Activated T-helper 2 cell treated with anti-CD3 and anti-CD28 coated beads, Interferon-gamma antibody, Interleukin-2, Interleukin-4, amounts not matched to agents 10 μg/mL and 5 μg/mL and 100 μg/mL, durations not matched to agents 14 hours and 24 hours and 36 hours (primary cell): ENCODE measurements at regions not wholly inside any gene's neighbourhood (a gene's known extent, or its start where the extent isn't known, plus 50 kb on each side); places are given as distances from the start of the nearest gene placed in this dataset.

Experiments
- DNase-seq: peaks from one replicate; pipeline ENCODE4 v3.0.0; 2021; ENCODE audit warnings: low spot score
- H3K27ac Mint-ChIP-seq: one replicate; pipeline ENCODE4 v1.8.0; 2021; ENCODE audit warnings: mixed read lengths
- H3K27me3 Mint-ChIP-seq: one replicate; pipeline ENCODE4 v1.8.0; 2021; ENCODE audit warnings: low read depth, mixed read lengths
- H3K36me3 Mint-ChIP-seq: one replicate; pipeline ENCODE4 v1.8.0; 2021; ENCODE audit warnings: low read depth, mixed read lengths
- H3K4me1 Mint-ChIP-seq: one replicate; pipeline ENCODE4 v1.8.0; 2021; ENCODE audit warnings: low read depth, mixed read lengths
- H3K4me3 Mint-ChIP-seq: one replicate; pipeline ENCODE4 v1.8.0; 2021; ENCODE audit warnings: low read depth, mild to moderate bottlenecking, moderate library complexity, mixed read lengths
- H3K9me3 Mint-ChIP-seq: one replicate; pipeline ENCODE4 v1.8.0; 2021; ENCODE audit warnings: mixed read lengths
- intact Hi-C: fragments of 100-400 bp; cut with micrococcal nuclease; formaldehyde crosslinking; loops from one replicate; pipeline ENCODE4 v1.15.1; 2023

DNA sequence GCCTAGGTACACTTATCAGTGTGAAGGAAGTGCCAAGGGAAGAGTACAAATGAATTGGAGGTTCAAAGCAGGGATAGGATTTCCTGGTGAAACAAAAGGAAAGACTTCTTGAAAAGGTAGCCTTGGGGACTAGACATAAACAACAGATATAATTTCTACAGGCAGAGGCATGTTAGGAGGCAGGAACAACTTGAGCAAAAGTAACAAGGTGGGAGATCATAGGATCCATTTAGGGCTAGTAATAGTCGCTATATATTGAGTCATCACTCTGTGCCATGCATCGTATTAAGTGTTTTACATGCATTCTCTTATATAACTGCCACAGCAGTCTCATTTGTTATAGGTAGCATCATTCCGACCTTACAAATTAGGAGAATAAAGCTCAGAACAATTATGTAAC is 98.3 kb upstream of the EOLA2 start:
- no peaks in the 10 kb centered on the region for H3K4me1 Mint-ChIP-seq
- H3K27me3 Mint-ChIP-seq = peaks cover 4% of the 10 kb centered on the region
- H3K9me3 Mint-ChIP-seq = peaks cover 8% of the 10 kb centered on the region
- intact Hi-C loops = no loop called here
- DNase-seq = no peak
- no peaks in the 10 kb centered on the region for H3K36me3 Mint-ChIP-seq
- H3K4me3 Mint-ChIP-seq = no peak overlapping the region
- H3K27ac Mint-ChIP-seq = no peak overlapping the region

DNA sequence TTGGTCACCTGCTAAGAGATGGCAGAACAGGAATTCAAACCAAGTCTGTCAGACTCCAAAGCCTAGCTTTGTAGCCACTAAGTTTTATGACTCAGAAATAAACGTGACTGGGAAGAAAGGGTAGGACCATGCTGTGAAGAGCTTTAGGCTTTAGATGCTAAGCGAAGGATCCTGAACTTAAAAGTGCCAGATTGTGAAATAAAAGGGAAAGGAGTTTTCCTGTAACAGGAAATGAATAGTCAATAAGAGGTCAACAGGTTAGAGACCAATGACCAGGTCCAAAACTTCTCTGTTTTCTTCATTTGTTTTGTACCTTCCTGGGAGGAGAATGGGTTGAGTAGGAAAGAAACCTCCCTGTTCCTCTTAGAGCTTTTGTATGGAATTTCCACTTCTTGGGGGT is 98.8 kb upstream of the EOLA2 start:
- Mint-ChIP-seq H3K4me3 (no peak overlapping the region), H3K4me1 (no peaks in the 10 kb centered on the region), H3K9me3 (peaks cover 8% of the 10 kb centered on the region), H3K36me3 (no peaks in the 10 kb centered on the region), H3K27ac (no peak overlapping the region), H3K27me3 (peaks cover 4% of the 10 kb centered on the region)
- no peak for DNase-seq
- intact Hi-C loops = no loop called here

DNA sequence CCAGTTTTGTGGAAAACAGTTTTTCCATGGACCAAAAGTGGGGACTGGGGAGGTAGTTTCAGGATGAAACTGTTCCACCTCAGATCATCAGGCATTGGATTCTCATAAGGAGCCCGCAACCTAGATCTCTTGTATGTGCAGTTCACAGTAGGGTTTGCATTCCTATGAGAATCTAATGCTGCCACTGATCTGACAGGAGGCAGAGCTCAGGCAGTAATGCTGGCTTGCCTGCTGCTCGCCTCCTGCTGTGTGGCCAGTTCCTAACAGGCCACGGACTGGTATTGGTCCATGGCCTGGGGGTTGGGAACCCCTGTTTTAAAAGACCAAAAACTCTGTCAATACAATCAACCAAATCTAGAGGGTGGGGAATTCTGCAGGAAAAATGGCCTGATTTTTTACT is 100.0 kb upstream of the EOLA2 start:
- DNase-seq = no peak
- no peaks in the 10 kb centered on the region for H3K36me3 Mint-ChIP-seq
- intact Hi-C loops = no loop called here
- H3K27ac Mint-ChIP-seq = no peak overlapping the region
- H3K27me3 Mint-ChIP-seq = peaks cover 7% of the 10 kb centered on the region
- no peak overlapping the region for H3K4me3 Mint-ChIP-seq
- peaks cover 8% of the 10 kb centered on the region for H3K9me3 Mint-ChIP-seq
- no peaks in the 10 kb centered on the region for H3K4me1 Mint-ChIP-seq

GRCh38 chrX:150038986-150039599 is 100.8 kb upstream of the EOLA2 start:
- intact Hi-C loops = no loop called here
- H3K4me1 Mint-ChIP-seq = no peaks in the 10 kb centered on the region

GRCh38 chrX:150041208-150041607 is 102.9 kb upstream of the EOLA2 start:
- intact Hi-C loops = no loop called here
- H3K9me3 Mint-ChIP-seq = no peaks in the 10 kb centered on the region
- no peaks in the 10 kb centered on the region for H3K4me1 Mint-ChIP-seq

More at GRCh38 chrX:150038986-150039599, 100.8 kb upstream of the EOLA2 start:
- Mint-ChIP-seq H3K9me3 (peaks cover 7% of the 10 kb centered on the region), H3K27ac (no peak overlapping the region), H3K4me3 (no peak overlapping the region), H3K27me3 (peaks cover 7% of the 10 kb centered on the region), H3K36me3 (no peaks in the 10 kb centered on the region)
- no peak for DNase-seq

GRCh38 chrX:150044556-150044955 is 106.3 kb upstream of the EOLA2 start:
- no peak for DNase-seq
- H3K9me3 Mint-ChIP-seq = no peaks in the 10 kb centered on the region
- intact Hi-C loops = no loop called here
- H3K4me1 Mint-ChIP-seq = no peaks in the 10 kb centered on the region
- H3K4me3 Mint-ChIP-seq = no peak overlapping the region
- H3K27me3 Mint-ChIP-seq = peaks cover 16% of the 10 kb centered on the region
- no peaks in the 10 kb centered on the region for H3K36me3 Mint-ChIP-seq
- H3K27ac Mint-ChIP-seq = no peak overlapping the region

More at GRCh38 chrX:150041208-150041607, 102.9 kb upstream of the EOLA2 start:
- no peaks in the 10 kb centered on the region for H3K36me3 Mint-ChIP-seq
- H3K27me3 Mint-ChIP-seq = peaks cover 14% of the 10 kb centered on the region
- no peak for DNase-seq
- no peak overlapping the region for H3K27ac Mint-ChIP-seq
- H3K4me3 Mint-ChIP-seq = no peak overlapping the region

- H3K27ac Mint-ChIP-seq = no peak overlapping the region
- H3K9me3 Mint-ChIP-seq = no peaks in the 10 kb centered on the region
- intact Hi-C loops = no loop called here
- no peak for DNase-seq
- H3K4me1 Mint-ChIP-seq = no peaks in the 10 kb centered on the region
- H3K36me3 Mint-ChIP-seq = no peaks in the 10 kb centered on the region
- peaks cover 10% of the 10 kb centered on the region for H3K27me3 Mint-ChIP-seq
- H3K4me3 Mint-ChIP-seq = no peak overlapping the region
These were observed 109.5 kb upstream of the EOLA2 start for GRCh38 chrX:150047818-150048217.

DNA sequence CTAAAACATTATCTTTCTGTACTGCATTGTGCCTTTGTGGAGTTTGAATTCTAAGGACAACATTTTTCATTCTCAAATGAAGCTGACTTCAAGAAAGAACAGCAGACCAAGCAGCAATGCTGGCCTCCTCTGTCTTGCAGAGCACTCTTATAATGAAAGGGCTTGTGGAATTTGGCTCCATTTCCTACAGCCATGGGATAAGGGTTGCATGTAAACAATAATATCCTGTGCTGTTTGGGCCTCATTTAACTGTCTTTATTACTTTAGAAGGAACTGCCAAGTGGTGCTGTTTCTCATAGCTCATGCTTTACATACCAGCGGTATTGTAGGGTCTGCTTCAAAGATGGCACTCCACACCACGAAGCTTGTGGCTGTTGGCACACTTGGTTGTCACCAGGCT is 111.4 kb upstream of the EOLA2 start:
- Mint-ChIP-seq H3K4me3 (no peak overlapping the region), H3K9me3 (no peaks in the 10 kb centered on the region), H3K27me3 (peaks cover 10% of the 10 kb centered on the region), H3K36me3 (no peaks in the 10 kb centered on the region), H3K27ac (no peak overlapping the region), H3K4me1 (no peaks in the 10 kb centered on the region)
- intact Hi-C loops = no loop called here
- DNase-seq = no peak

GRCh38 chrX:150050387-150050786 is 112.1 kb upstream of the EOLA2 start:
- H3K27ac Mint-ChIP-seq = no peak overlapping the region
- peaks cover 7% of the 10 kb centered on the region for H3K27me3 Mint-ChIP-seq
- no peaks in the 10 kb centered on the region for H3K9me3 Mint-ChIP-seq
- H3K4me1 Mint-ChIP-seq = no peaks in the 10 kb centered on the region
- intact Hi-C loops = no loop called here
- DNase-seq = no peak
- H3K36me3 Mint-ChIP-seq = no peaks in the 10 kb centered on the region
- no peak overlapping the region for H3K4me3 Mint-ChIP-seq

DNA sequence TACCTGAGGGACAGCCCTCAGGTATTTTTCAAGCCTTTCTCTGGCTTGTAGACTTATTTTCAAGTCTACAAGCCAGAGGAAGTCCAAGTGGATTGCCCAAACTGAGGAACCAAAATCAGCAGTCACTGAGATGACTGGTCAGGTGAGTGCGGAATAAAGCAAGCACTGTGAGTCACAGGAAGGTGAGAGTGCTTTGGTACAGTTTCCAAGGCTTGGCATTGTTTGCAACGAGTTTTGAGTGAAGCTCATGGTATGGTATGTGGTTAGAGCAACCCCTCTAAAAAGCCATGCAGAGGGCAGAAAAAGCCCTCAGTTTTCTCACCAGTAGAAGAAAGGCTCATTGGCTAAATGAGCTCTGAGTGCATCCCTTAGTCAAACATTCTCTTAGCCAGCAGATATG is 112.8 kb upstream of the EOLA2 start:
- H3K36me3 Mint-ChIP-seq = no peaks in the 10 kb centered on the region
- no peak for DNase-seq
- no peak overlapping the region for H3K4me3 Mint-ChIP-seq
- peaks cover 5% of the 10 kb centered on the region for H3K27me3 Mint-ChIP-seq
- H3K27ac Mint-ChIP-seq = no peak overlapping the region
- no peaks in the 10 kb centered on the region for H3K4me1 Mint-ChIP-seq
- intact Hi-C loops = no loop called here
- H3K9me3 Mint-ChIP-seq = no peaks in the 10 kb centered on the region

DNA sequence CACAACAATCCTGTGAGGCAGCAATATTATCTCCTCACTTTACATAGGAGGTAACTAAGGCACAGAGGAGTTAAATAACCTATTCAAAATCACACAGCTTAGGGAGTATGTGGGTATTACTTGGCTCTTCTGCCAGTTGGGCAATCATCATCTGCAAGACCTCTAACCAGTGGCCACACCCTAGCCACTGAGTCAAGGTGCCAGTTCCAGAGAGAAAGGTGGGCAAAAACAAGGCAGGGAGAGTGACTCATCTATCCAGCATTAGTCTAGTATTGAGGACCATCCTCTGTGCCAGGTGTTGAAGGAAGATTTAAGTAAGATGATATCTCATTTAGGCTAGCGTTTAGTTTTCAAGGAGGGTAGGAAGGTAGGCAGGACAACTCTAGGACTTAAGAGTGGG is 113.9 kb upstream of the EOLA2 start:
- Mint-ChIP-seq H3K9me3 (no peaks in the 10 kb centered on the region), H3K4me3 (no peak overlapping the region), H3K27ac (no peak overlapping the region), H3K27me3 (peaks cover 5% of the 10 kb centered on the region), H3K4me1 (no peaks in the 10 kb centered on the region), H3K36me3 (no peaks in the 10 kb centered on the region)
- no peak for DNase-seq
- intact Hi-C loops = no loop called here

DNA sequence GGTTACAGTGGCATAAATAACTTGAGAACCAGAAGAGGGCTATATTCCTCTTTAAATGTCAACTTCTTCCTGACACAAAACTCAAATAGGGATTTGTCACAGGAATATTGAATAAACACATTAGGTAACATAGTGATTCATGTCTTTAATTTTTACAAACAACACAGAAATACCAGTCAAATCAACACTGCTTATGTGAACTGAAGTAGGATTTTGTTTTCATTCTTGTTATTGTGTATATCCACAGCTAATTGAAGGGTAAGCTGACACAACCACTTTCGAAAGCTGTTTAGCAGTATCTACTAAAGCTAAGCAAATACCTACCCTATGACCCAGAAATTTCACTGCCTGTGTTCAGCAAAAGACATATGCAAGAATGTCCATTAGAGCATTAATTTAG is 120.4 kb upstream of the EOLA2 start:
- DNase-seq = no peak
- intact Hi-C loops = no loop called here
- Mint-ChIP-seq H3K27me3 (peaks cover 18% of the 10 kb centered on the region), H3K36me3 (no peaks in the 10 kb centered on the region), H3K27ac (no peak overlapping the region), H3K9me3 (no peaks in the 10 kb centered on the region), H3K4me3 (no peak overlapping the region), H3K4me1 (peaks cover 2% of the 10 kb centered on the region)

DNA sequence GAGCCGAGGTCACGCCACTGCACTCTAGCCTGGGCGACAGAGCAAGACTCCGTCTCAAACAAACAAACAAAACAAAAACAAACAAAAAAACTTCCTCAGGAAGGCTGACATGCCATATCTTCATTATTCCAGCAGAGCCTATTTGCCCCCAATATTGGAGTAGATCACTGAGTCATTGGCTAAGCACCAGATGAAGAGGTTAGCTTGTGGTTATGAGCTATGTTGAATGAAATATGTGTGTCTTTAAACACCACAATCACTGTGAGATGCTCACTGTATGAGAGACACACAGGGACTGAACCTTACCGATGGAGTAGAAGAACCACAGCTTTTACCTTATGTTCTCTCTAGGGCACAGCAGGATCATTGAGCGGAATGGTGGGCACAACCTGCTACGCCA is 122.1 kb upstream of the EOLA2 start:
- peaks cover 2% of the 10 kb centered on the region for H3K4me1 Mint-ChIP-seq
- DNase-seq = no peak
- intact Hi-C loops = no loop called here
- H3K27me3 Mint-ChIP-seq = peaks cover 18% of the 10 kb centered on the region
- no peak overlapping the region for H3K4me3 Mint-ChIP-seq
- no peaks in the 10 kb centered on the region for H3K9me3 Mint-ChIP-seq
- no peaks in the 10 kb centered on the region for H3K36me3 Mint-ChIP-seq
- no peak overlapping the region for H3K27ac Mint-ChIP-seq
